HG03378 (cell line): ENCODE measurements at regions not wholly inside any gene's neighbourhood (a gene's known extent, or its start where the extent isn't known, plus 50 kb on each side); places are given as distances from the start of the nearest gene placed in this dataset.

Experiments
- ATAC-seq: cut with Tn5 transposase; IDR thresholded peaks from one replicate; pipeline ENCODE4 v1.9.1; 2021; ENCODE audit warnings: mild to moderate bottlenecking, moderate library complexity; ENCODE audit not compliant: unreplicated experiment

- ATAC-seq, result no peak
Measured at GRCh38 chr5:174398171-174398570, 326.2 kb upstream of the MSX2 start.

- no peak for ATAC-seq
Measured at GRCh38 chr5:174399411-174399810, 325.0 kb upstream of the MSX2 start.

- ATAC-seq, result no peak
Measured at GRCh38 chr5:174400461-174400860, 323.9 kb upstream of the MSX2 start.

- no peak for ATAC-seq
Measured at GRCh38 chr5:174401793-174402192, 322.6 kb upstream of the MSX2 start.

- ATAC-seq, result no peak
Measured at GRCh38 chr5:174402222-174402812, 322.1 kb upstream of the MSX2 start.

- ATAC-seq, result no peak
Measured at GRCh38 chr5:174404848-174405247, 319.5 kb upstream of the MSX2 start.

- no peak for ATAC-seq
Measured at GRCh38 chr5:174409070-174409469, 315.3 kb upstream of the MSX2 start.

- no peak for ATAC-seq
Measured at GRCh38 chr5:174409971-174410370, 314.4 kb upstream of the MSX2 start.

GRCh38 chr5:174410716-174411478 is 313.5 kb upstream of the MSX2 start:
- ATAC-seq, result no peak

GRCh38 chr5:174411479-174411819 is 312.9 kb upstream of the MSX2 start:
- no peak for ATAC-seq

- ATAC-seq, result no peak
Measured at GRCh38 chr5:174412374-174412773, 312.0 kb upstream of the MSX2 start.

- no peak for ATAC-seq
Measured at GRCh38 chr5:174412941-174413340, 311.4 kb upstream of the MSX2 start.

GRCh38 chr5:174413567-174414314 is 310.6 kb upstream of the MSX2 start:
- no peak for ATAC-seq

- no peak for ATAC-seq
Measured at GRCh38 chr5:174414315-174414710, 310.1 kb upstream of the MSX2 start.

- no peak for ATAC-seq
Measured at GRCh38 chr5:174418809-174419539, 305.4 kb upstream of the MSX2 start.

GRCh38 chr5:174419540-174420132 is 304.7 kb upstream of the MSX2 start:
- peak; percentile 81 for ATAC-seq

GRCh38 chr5:174420651-174421407 is 303.6 kb upstream of the MSX2 start:
- no peak for ATAC-seq

GRCh38 chr5:174421408-174421805 is 303.0 kb upstream of the MSX2 start:
- no peak for ATAC-seq

- ATAC-seq, result no peak
Measured at GRCh38 chr5:174423558-174423957, 300.8 kb upstream of the MSX2 start.
